ENCODE measurements at regions not wholly inside any gene's neighbourhood (a gene's known extent, or its start where the extent isn't known, plus 50 kb on each side); places are given as distances from the start of the nearest gene placed in this dataset.

DNA sequence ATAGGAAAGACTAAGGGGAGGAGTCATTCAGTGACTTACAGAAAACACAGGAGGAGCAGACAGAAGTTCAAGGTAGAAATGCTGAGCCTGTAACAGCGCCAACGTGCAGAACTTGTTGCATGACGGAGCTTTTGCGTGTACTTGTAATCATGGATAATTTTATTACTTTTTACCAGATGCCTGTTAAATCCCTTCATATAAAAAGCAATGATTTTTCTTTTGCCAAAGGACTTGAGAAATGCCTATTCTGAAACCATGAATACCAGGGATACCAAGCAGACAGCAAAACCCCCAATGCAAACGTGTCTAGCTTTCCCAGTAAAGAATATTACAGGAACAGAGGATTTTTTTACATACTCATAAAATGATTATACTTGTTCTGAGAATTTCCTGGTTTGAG lies 163.6 kb upstream of the GSC start:
- Histone ChIP-seq H3K4me3 (no peak overlapping the region), H3K27me3 (no peaks in the 10 kb centered on the region), H3K9me3 (no peaks in the 10 kb centered on the region), H3K27ac (no peak overlapping the region), H3K36me3 (no peaks in the 10 kb centered on the region), H3K4me1 (peaks cover 0 to 18% (median 14%) of the 10 kb centered on the region in 4 donors)
- intact Hi-C loops (cut with DNase I; ENCODE audit: low total_unique reads), result no loop called here
- no peak for TF ChIP-seq CTCF (IDR thresholded peaks at IDR 0.05)
- no peak for DNase-seq

GRCh38 chr14:94932589-94932988 lies 162.7 kb upstream of the GSC start:
- Histone ChIP-seq H3K4me3 (no peak overlapping the region), H3K27ac (no peak overlapping the region), H3K9me3 (no peaks in the 10 kb centered on the region), H3K4me1 (peaks cover 0 to 18% (median 14%) of the 10 kb centered on the region in 4 donors), H3K27me3 (no peaks in the 10 kb centered on the region), H3K36me3 (no peaks in the 10 kb centered on the region)
- DNase-seq, result no peak
- TF ChIP-seq CTCF (IDR thresholded peaks at IDR 0.05), result no peak
- intact Hi-C loops (cut with DNase I; ENCODE audit: low total_unique reads), result no loop called here

GRCh38 chr14:94930690-94931089 lies 160.8 kb upstream of the GSC start:
- intact Hi-C loops (cut with DNase I; ENCODE audit: low total_unique reads), result no loop called here
- H3K36me3 ChIP-seq, result no peaks in the 10 kb centered on the region
- no peak for DNase-seq
- no peak for TF ChIP-seq CTCF (IDR thresholded peaks at IDR 0.05)
- H3K9me3 ChIP-seq, result no peaks in the 10 kb centered on the region
- H3K27ac ChIP-seq, result no peak overlapping the region
- H3K4me1 ChIP-seq, result peaks cover 0 to 6% (median 0%) of the 10 kb centered on the region in 4 donors
- no peaks in the 10 kb centered on the region for H3K27me3 ChIP-seq
- no peak overlapping the region for H3K4me3 ChIP-seq

GRCh38 chr14:94929354-94929753 lies 159.4 kb upstream of the GSC start:
- H3K4me1 ChIP-seq, result peaks cover 0 to 6% (median 0%) of the 10 kb centered on the region in 4 donors
- no peaks in the 10 kb centered on the region for H3K9me3 ChIP-seq
- TF ChIP-seq CTCF (IDR thresholded peaks at IDR 0.05), result no peak
- H3K27ac ChIP-seq, result no peak overlapping the region
- H3K36me3 ChIP-seq, result no peaks in the 10 kb centered on the region
- H3K27me3 ChIP-seq, result no peaks in the 10 kb centered on the region
- no peak overlapping the region for H3K4me3 ChIP-seq
- no peak for DNase-seq
- intact Hi-C loops (cut with DNase I; ENCODE audit: low total_unique reads), result no loop called here

DNA sequence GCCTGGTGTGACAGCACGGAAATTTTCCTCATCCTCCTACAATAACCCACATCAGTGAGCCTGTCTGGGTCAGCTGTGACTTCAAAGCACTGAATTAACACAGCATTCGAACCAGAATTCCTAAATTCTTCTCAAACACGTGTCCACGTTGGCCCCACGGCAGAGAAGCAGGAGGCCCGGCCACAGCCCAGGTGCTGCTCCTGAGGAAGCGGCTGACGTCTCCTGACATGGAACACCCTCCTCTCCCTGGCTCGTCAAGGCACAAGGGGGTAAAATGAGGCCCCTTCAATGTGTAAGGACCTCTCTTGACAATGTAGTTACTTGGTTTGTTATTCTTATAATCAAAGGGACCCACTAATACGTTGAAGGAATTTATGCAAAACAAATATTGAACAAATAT lies 156.3 kb upstream of the GSC start:
- DNase-seq, result no peak
- no peaks in the 10 kb centered on the region for H3K36me3 ChIP-seq
- H3K27ac ChIP-seq, result no peak overlapping the region
- H3K4me1 ChIP-seq, result peaks cover 0 to 11% (median 0%) of the 10 kb centered on the region in 4 donors
- no peaks in the 10 kb centered on the region for H3K27me3 ChIP-seq
- no peak for TF ChIP-seq CTCF (IDR thresholded peaks at IDR 0.05)
- no peak overlapping the region for H3K4me3 ChIP-seq
- no peaks in the 10 kb centered on the region for H3K9me3 ChIP-seq
- intact Hi-C loops (cut with DNase I; ENCODE audit: low total_unique reads), result no loop called here

All from tibial artery (tissue), 4 donors.